AG09309 (cell line): ENCODE measurements at regions not wholly inside any gene's neighbourhood (a gene's known extent, or its start where the extent isn't known, plus 50 kb on each side); places are given as distances from the start of the nearest gene placed in this dataset.

ENCODE experiments used
- DNase-seq: peaks from one replicate; pipeline ENCODE4 v3.0.0-alpha.2; 2010; ENCODE audit warnings: low read depth
- H3K4me3 ChIP-seq: 2 replicates; pipeline ENCODE4 v1.5.1; 2011; ENCODE audit warnings: mild to moderate bottlenecking, low read depth, low read length, moderate library complexity; ENCODE audit not compliant: control insufficient read depth
- CTCF ChIP-seq: IDR thresholded peaks from 2 replicates; pipeline ENCODE4 v1.5.1; 2011; ENCODE audit warnings: mild to moderate bottlenecking, low read depth, low read length, inconsistent platforms; ENCODE audit not compliant: insufficient read depth, control insufficient read depth; ENCODE audit errors: missing control alignments

- no peak overlapping the region for H3K4me3 ChIP-seq
- TF ChIP-seq CTCF = no peak
- no peak for DNase-seq
These were observed 445.4 kb upstream of the DPH6 start for GRCh38 chr15:35991386-35991785.

- no peak for TF ChIP-seq CTCF
- DNase-seq = no peak
- no peak overlapping the region for H3K4me3 ChIP-seq
These were observed 446.8 kb upstream of the DPH6 start for GRCh38 chr15:35992791-35993190.

DNA sequence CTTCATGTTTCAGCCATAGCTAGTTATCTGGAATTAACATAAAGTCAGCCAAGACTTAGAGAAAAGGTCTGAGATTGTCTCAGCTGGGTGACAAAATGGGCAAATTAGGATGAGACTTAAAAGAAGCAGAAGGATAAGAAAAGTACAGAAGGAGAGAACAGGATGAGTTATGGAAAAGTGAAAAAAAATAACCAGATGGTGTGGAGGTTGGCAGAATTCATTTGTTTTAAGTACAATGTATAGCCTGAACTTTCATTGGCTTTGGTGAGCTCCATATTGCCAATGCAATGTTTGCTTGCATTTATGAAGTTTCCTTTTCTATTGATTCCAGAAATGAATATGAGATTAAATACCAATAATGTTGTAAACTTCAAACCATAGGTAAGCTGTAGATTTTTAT, 447.2 kb upstream of the DPH6 start:
- DNase-seq = no peak
- no peak for TF ChIP-seq CTCF
- H3K4me3 ChIP-seq = no peak overlapping the region

DNA sequence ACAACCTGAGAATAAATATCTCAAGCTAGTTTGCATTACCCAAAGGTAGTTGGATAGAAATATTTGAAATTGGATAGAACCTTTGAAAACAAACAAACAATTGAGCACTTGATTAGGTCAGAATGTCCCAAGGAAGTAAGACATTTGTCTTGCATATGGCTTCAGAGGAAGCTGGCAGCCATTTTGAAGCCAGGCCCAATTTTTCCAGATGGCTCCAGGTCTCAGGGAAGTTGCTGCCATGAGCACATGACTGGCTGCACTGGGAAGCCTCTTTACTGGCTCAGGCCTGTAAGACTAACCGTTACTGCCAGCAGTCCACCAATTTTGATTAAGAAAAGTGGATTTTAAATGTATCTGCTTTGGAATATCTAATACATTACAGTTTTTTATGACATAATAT, 448.9 kb upstream of the DPH6 start:
- TF ChIP-seq CTCF = no peak
- H3K4me3 ChIP-seq = no peak overlapping the region
- no peak for DNase-seq

GRCh38 chr15:35998663-35999602, 453.0 kb upstream of the DPH6 start:
- no peak for TF ChIP-seq CTCF
- no peak for DNase-seq
- H3K4me3 ChIP-seq = no peak overlapping the region

- no peak for DNase-seq
- no peak for TF ChIP-seq CTCF
- no peak overlapping the region for H3K4me3 ChIP-seq
These were observed 459.0 kb upstream of the DPH6 start for GRCh38 chr15:36004891-36005490.
